ENCODE measurements at regions not wholly inside any gene's neighbourhood (a gene's known extent, or its start where the extent isn't known, plus 50 kb on each side); places are given as distances from the start of the nearest gene placed in this dataset.

- TF ChIP-seq, protein P1, sequence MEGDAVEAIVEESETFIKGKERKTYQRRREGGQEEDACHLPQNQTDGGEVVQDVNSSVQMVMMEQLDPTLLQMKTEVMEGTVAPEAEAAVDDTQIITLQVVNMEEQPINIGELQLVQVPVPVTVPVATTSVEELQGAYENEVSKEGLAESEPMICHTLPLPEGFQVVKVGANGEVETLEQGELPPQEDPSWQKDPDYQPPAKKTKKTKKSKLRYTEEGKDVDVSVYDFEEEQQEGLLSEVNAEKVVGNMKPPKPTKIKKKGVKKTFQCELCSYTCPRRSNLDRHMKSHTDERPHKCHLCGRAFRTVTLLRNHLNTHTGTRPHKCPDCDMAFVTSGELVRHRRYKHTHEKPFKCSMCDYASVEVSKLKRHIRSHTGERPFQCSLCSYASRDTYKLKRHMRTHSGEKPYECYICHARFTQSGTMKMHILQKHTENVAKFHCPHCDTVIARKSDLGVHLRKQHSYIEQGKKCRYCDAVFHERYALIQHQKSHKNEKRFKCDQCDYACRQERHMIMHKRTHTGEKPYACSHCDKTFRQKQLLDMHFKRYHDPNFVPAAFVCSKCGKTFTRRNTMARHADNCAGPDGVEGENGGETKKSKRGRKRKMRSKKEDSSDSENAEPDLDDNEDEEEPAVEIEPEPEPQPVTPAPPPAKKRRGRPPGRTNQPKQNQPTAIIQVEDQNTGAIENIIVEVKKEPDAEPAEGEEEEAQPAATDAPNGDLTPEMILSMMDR (IDR thresholded peaks at IDR 0.05 in 4 of 5, conservative IDR thresholded peaks at IDR 0.05 in 1 of 5), result no peak
- no peak for TF ChIP-seq POLR2A (IDR thresholded peaks at IDR 0.05)
Measured at GRCh38 chr2:88836351-88836750, 144.9 kb downstream of the RPIA start.

Measured in gastrocnemius medialis (tissue), 4 donors.